ENCODE measurements at regions not wholly inside any gene's neighbourhood (a gene's known extent, or its start where the extent isn't known, plus 50 kb on each side); places are given as distances from the start of the nearest gene placed in this dataset.

GRCh38 chr11:22561283-22561682, 64.3 kb downstream of the FANCF start (continued):
- TF ChIP-seq CBX3 (IDR thresholded peaks at IDR 0.05; ENCODE audit: borderline replicate concordance, low read depth) = no peak

- Histone ChIP-seq H4K20me1 (ENCODE audit: control insufficient read depth, insufficient read depth) (no peaks in the 10 kb centered on the region), H3K4me2 (ENCODE audit: control insufficient read depth, insufficient read depth) (no peak overlapping the region), H3K4me3 (no peak overlapping the region), H3K36me3 (ENCODE audit: control insufficient read depth in 2 of 2, insufficient read depth in 2 of 2, low read length in 1 of 2) (no peaks in the 10 kb centered on the region), H3K9me3 (replicated peaks; ENCODE audit: control insufficient read depth, insufficient read depth, low read length) (no peaks in the 10 kb centered on the region), H3K79me2 (ENCODE audit: control insufficient read depth, insufficient read depth, low read length) (no peaks in the 10 kb centered on the region), H3K9ac (ENCODE audit: control insufficient read depth, insufficient read depth, low read length) (no peak overlapping the region), H3K4me1 (ENCODE audit: control insufficient read depth, insufficient read depth, low read length) (no peaks in the 10 kb centered on the region), H3K27me3 (replicated peaks in 1 of 2; ENCODE audit: control insufficient read depth in 2 of 2, insufficient read depth in 2 of 2, low read length in 1 of 2) (no peaks in the 10 kb centered on the region), H2AFZ (ENCODE audit: control insufficient read depth, low read depth, low read length) (no peak overlapping the region), H3K27ac (ENCODE audit: control insufficient read depth, insufficient read depth) (no peak overlapping the region)
- ChIA-PET POLR2A (no interaction called here), CTCF (no interaction called here), RAD21 (ENCODE audit: unreplicated experiment) (no interaction called here), SMC1A (ENCODE audit: uncharacterized antibody, unreplicated experiment) (interaction anchor here (0.9 to 1.1 kb wide), 2 partner anchors 17 to 22 kb away, joined by 3 to 5 read pairs; no protein-coding TSS in a partner anchor)
- BruUV-seq (replicated peaks) = no TSS peak
- intact Hi-C loops (cut with micrococcal nuclease; ENCODE audit: unreplicated experiment) = no loop called here
- WGBS (ENCODE audit: insufficient coverage, insufficient replicate concordance, low lambda C conversion rate, missing lambda C conversion rate) = 0% methylated on average over 2 of the region's 2 CpGs
- FAIRE-seq (no peak), DNase-seq (ENCODE audit: low read depth, low spot score) (no peak), ATAC-seq (no peak)
- in situ Hi-C loops (cut with MboI) = no loop called here
- TF ChIP-seq ZBTB4 (CRISPR knock-in tag; IDR thresholded peaks at IDR 0.05) = no peak
- TF ChIP-seq, protein P1, sequence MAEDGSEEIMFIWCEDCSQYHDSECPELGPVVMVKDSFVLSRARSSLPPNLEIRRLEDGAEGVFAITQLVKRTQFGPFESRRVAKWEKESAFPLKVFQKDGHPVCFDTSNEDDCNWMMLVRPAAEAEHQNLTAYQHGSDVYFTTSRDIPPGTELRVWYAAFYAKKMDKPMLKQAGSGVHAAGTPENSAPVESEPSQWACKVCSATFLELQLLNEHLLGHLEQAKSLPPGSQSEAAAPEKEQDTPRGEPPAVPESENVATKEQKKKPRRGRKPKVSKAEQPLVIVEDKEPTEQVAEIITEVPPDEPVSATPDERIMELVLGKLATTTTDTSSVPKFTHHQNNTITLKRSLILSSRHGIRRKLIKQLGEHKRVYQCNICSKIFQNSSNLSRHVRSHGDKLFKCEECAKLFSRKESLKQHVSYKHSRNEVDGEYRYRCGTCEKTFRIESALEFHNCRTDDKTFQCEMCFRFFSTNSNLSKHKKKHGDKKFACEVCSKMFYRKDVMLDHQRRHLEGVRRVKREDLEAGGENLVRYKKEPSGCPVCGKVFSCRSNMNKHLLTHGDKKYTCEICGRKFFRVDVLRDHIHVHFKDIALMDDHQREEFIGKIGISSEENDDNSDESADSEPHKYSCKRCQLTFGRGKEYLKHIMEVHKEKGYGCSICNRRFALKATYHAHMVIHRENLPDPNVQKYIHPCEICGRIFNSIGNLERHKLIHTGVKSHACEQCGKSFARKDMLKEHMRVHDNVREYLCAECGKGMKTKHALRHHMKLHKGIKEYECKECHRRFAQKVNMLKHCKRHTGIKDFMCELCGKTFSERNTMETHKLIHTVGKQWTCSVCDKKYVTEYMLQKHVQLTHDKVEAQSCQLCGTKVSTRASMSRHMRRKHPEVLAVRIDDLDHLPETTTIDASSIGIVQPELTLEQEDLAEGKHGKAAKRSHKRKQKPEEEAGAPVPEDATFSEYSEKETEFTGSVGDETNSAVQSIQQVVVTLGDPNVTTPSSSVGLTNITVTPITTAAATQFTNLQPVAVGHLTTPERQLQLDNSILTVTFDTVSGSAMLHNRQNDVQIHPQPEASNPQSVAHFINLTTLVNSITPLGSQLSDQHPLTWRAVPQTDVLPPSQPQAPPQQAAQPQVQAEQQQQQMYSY (CRISPR knock-in tag; IDR thresholded peaks at IDR 0.05) = no peak
- no peak for TF ChIP-seq ZNF622 (IDR thresholded peaks at IDR 0.05)
- no peak for TF ChIP-seq BMI1 (IDR thresholded peaks at IDR 0.05; ENCODE audit: borderline replicate concordance)
- no peak for TF ChIP-seq MLLT1 (IDR thresholded peaks at IDR 0.05)
- no peak for TF ChIP-seq MYB (IDR thresholded peaks at IDR 0.05; ENCODE audit: borderline replicate concordance, low read depth, low read length)
- no peak for TF ChIP-seq HCFC1 (IDR thresholded peaks at IDR 0.05; ENCODE audit: low read length)
- no peak for TF ChIP-seq PML (IDR thresholded peaks at IDR 0.05; ENCODE audit: low read length)
- TF ChIP-seq, protein P2, sequence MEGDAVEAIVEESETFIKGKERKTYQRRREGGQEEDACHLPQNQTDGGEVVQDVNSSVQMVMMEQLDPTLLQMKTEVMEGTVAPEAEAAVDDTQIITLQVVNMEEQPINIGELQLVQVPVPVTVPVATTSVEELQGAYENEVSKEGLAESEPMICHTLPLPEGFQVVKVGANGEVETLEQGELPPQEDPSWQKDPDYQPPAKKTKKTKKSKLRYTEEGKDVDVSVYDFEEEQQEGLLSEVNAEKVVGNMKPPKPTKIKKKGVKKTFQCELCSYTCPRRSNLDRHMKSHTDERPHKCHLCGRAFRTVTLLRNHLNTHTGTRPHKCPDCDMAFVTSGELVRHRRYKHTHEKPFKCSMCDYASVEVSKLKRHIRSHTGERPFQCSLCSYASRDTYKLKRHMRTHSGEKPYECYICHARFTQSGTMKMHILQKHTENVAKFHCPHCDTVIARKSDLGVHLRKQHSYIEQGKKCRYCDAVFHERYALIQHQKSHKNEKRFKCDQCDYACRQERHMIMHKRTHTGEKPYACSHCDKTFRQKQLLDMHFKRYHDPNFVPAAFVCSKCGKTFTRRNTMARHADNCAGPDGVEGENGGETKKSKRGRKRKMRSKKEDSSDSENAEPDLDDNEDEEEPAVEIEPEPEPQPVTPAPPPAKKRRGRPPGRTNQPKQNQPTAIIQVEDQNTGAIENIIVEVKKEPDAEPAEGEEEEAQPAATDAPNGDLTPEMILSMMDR (IDR thresholded peaks at IDR 0.05 in 2 of 3, conservative IDR thresholded peaks at IDR 0.05 in 1 of 3; ENCODE audit: control insufficient read depth in 2 of 3, extremely low read depth in 1 of 3, insufficient read depth in 1 of 3, low read depth in 3 of 3, low read length in 3 of 3) = no peak
- no peak for TF ChIP-seq PBX3 (IDR thresholded peaks at IDR 0.05; ENCODE audit: insufficient replicate concordance, low read depth, low read length)
Observed at GRCh38 chr11:22559416-22559815, 66.2 kb downstream of the FANCF start.
